ENCODE measurements at regions not wholly inside any gene's neighbourhood (a gene's known extent, or its start where the extent isn't known, plus 50 kb on each side); places are given as distances from the start of the nearest gene placed in this dataset.

GRCh38 chr5:15255576-15255975, 244.4 kb upstream of the FBXL7 start:
- Histone ChIP-seq H3K9ac (no peak overlapping the region), H3K27ac (ENCODE audit: low read depth in 2 of 2, low read length in 1 of 2) (no peak overlapping the region), H3K9me2 (no peaks in the 10 kb centered on the region), H3K27me3 (ENCODE audit: insufficient read depth) (no peaks in the 10 kb centered on the region), H4K20me1 (ENCODE audit: insufficient read depth) (no peaks in the 10 kb centered on the region), H3K9me3 (no peaks in the 10 kb centered on the region), H3K4me3 (ENCODE audit: low read depth in 2 of 2, low read length in 1 of 2) (no peak overlapping the region), H3K4me1 (ENCODE audit: control insufficient read depth in 1 of 2, insufficient read depth in 2 of 2, low read depth in 1 of 2, low read length in 1 of 2) (no peaks in the 10 kb centered on the region; a peak in 2 of 4 replicates), H3K4me2 (no peak overlapping the region), H3F3A (replicated peaks; ENCODE audit: insufficient read depth) (no peaks in the 10 kb centered on the region), H3K36me3 (replicated peaks in 1 of 2; ENCODE audit: control insufficient read depth in 1 of 2, insufficient read depth in 2 of 2, low read length in 1 of 2) (no peaks in the 10 kb centered on the region), H3K79me2 (ENCODE audit: insufficient read depth) (no peaks in the 10 kb centered on the region), H2AFZ (ENCODE audit: low read depth) (no peak overlapping the region)
- POLR2A ChIA-PET: no interaction called here
- no peak for TF ChIP-seq FOXJ3 (CRISPR knock-in tag; IDR thresholded peaks at IDR 0.05)
- TF ChIP-seq, protein P1, sequence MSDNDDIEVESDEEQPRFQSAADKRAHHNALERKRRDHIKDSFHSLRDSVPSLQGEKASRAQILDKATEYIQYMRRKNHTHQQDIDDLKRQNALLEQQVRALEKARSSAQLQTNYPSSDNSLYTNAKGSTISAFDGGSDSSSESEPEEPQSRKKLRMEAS (IDR thresholded peaks at IDR 0.05; ENCODE audit: low read depth): no peak
- no peak for TF ChIP-seq YY1 (IDR thresholded peaks at IDR 0.05; ENCODE audit: low read depth)
- TF ChIP-seq PBX3 (IDR thresholded peaks at IDR 0.05): no peak
- TF ChIP-seq FOXM1 (IDR thresholded peaks at IDR 0.05; ENCODE audit: low read depth): no peak
- TF ChIP-seq TAF1 (IDR thresholded peaks at IDR 0.05; ENCODE audit: borderline replicate concordance, low read depth, low read length): no peak
- TF ChIP-seq RXRA (IDR thresholded peaks at IDR 0.05; ENCODE audit: borderline replicate concordance, low read depth): no peak
- TF ChIP-seq MEF2A (IDR thresholded peaks at IDR 0.05; ENCODE audit: borderline replicate concordance, low read depth): no peak
- TF ChIP-seq CTCF (IDR thresholded peaks at IDR 0.05): no peak
- TF ChIP-seq, protein P2, sequence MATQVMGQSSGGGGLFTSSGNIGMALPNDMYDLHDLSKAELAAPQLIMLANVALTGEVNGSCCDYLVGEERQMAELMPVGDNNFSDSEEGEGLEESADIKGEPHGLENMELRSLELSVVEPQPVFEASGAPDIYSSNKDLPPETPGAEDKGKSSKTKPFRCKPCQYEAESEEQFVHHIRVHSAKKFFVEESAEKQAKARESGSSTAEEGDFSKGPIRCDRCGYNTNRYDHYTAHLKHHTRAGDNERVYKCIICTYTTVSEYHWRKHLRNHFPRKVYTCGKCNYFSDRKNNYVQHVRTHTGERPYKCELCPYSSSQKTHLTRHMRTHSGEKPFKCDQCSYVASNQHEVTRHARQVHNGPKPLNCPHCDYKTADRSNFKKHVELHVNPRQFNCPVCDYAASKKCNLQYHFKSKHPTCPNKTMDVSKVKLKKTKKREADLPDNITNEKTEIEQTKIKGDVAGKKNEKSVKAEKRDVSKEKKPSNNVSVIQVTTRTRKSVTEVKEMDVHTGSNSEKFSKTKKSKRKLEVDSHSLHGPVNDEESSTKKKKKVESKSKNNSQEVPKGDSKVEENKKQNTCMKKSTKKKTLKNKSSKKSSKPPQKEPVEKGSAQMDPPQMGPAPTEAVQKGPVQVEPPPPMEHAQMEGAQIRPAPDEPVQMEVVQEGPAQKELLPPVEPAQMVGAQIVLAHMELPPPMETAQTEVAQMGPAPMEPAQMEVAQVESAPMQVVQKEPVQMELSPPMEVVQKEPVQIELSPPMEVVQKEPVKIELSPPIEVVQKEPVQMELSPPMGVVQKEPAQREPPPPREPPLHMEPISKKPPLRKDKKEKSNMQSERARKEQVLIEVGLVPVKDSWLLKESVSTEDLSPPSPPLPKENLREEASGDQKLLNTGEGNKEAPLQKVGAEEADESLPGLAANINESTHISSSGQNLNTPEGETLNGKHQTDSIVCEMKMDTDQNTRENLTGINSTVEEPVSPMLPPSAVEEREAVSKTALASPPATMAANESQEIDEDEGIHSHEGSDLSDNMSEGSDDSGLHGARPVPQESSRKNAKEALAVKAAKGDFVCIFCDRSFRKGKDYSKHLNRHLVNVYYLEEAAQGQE (IDR thresholded peaks at IDR 0.05; ENCODE audit: low read depth, low read length): no peak
- TF ChIP-seq GABPA (IDR thresholded peaks at IDR 0.05; ENCODE audit: low read depth): no peak
- TF ChIP-seq, protein P3, sequence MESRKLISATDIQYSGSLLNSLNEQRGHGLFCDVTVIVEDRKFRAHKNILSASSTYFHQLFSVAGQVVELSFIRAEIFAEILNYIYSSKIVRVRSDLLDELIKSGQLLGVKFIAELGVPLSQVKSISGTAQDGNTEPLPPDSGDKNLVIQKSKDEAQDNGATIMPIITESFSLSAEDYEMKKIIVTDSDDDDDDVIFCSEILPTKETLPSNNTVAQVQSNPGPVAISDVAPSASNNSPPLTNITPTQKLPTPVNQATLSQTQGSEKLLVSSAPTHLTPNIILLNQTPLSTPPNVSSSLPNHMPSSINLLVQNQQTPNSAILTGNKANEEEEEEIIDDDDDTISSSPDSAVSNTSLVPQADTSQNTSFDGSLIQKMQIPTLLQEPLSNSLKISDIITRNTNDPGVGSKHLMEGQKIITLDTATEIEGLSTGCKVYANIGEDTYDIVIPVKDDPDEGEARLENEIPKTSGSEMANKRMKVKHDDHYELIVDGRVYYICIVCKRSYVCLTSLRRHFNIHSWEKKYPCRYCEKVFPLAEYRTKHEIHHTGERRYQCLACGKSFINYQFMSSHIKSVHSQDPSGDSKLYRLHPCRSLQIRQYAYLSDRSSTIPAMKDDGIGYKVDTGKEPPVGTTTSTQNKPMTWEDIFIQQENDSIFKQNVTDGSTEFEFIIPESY (IDR thresholded peaks at IDR 0.05; ENCODE audit: borderline replicate concordance, low read depth): no peak
- TF ChIP-seq MXI1 (IDR thresholded peaks at IDR 0.05; ENCODE audit: low read depth, low read length): no peak
- TF ChIP-seq JUND (IDR thresholded peaks at IDR 0.05): no peak
- no peak for TF ChIP-seq ELF1 (IDR thresholded peaks at IDR 0.05)
- no peak for TF ChIP-seq TEAD4 (IDR thresholded peaks at IDR 0.05; ENCODE audit: borderline replicate concordance, insufficient read depth)
- TF ChIP-seq POLR2AphosphoS5 (IDR thresholded peaks at IDR 0.05; ENCODE audit: low read depth, low read length): no peak
- WGBS (ENCODE audit: low lambda C conversion rate): 18% methylated on average over 2 of the region's 2 CpGs
- CTCF ChIA-PET: no interaction called here
- no peak for DNase-seq

Data from SK-N-SH (cell line).